ENCODE measurements at regions not wholly inside any gene's neighbourhood (a gene's known extent, or its start where the extent isn't known, plus 50 kb on each side); places are given as distances from the start of the nearest gene placed in this dataset.

DNA sequence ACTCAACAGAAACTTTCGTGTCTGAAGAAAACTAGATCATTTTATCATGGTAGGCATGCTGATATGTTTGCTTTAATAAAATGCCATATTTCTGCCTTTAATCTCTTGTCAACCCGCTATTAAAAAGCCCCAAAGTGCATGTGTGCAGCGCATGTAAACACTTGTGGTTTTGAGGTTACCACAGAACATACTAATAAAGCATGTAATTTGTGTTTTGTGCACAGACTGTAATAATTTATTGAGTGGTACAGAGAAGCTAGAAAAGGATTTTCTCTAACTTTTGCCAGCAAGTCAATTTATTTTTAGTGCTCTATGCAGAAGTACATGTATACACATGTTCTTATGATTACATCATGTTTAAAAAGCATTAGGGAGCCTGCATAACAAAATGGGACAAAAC, 349.9 kb upstream of the SLC35B3 start:
- Histone ChIP-seq H2BK120ac (ENCODE audit: low read depth, low read length) (no peak overlapping the region), H3K27ac (ENCODE audit: insufficient read depth, low read length) (no peak overlapping the region), H3K9ac (ENCODE audit: low read depth, low read length) (no peak overlapping the region), H3K27me3 (ENCODE audit: control insufficient read depth, insufficient read depth, low read length) (no peaks in the 10 kb centered on the region), H3K4me2 (ENCODE audit: low read depth, low read length) (no peak overlapping the region), H4K5ac (ENCODE audit: low read depth, low read length) (no peak overlapping the region), H3K36me3 (ENCODE audit: control insufficient read depth, insufficient read depth, low read length) (no peaks in the 10 kb centered on the region), H4K8ac (ENCODE audit: low read depth in 2 of 2, low read length in 2 of 2) (no peak overlapping the region), H2BK5ac (ENCODE audit: low read depth, low read length, poor library complexity, severe bottlenecking) (no peak overlapping the region), H4K91ac (ENCODE audit: insufficient read depth, low read depth, low read length) (no peak overlapping the region), H3K23ac (ENCODE audit: low read depth, low read length) (no peak overlapping the region), H2BK20ac (ENCODE audit: low read depth, low read length) (no peak overlapping the region), H2AK5ac (ENCODE audit: low read depth, low read length) (no peak overlapping the region), H3K9me3 (ENCODE audit: control insufficient read depth, insufficient read depth, low read length) (peaks cover 8% of the 10 kb centered on the region), H3K4me1 (ENCODE audit: control insufficient read depth, insufficient read depth, low read length) (no peaks in the 10 kb centered on the region), H3K9me1 (ENCODE audit: insufficient read depth, low read length) (no peaks in the 10 kb centered on the region), H2AFZ (replicated peaks; ENCODE audit: low read length, poor library complexity) (no peak overlapping the region), H3K18ac (ENCODE audit: low read depth, low read length) (no peak overlapping the region), H3K56ac (ENCODE audit: extremely low read depth, insufficient read depth, low read length) (no peak overlapping the region), H3K79me1 (ENCODE audit: low read depth in 1 of 2, low read length in 2 of 2) (no peaks in the 10 kb centered on the region), H2AK9ac (replicated peaks; ENCODE audit: low read depth, low read length, poor library complexity) (no peak overlapping the region), H4K20me1 (ENCODE audit: insufficient read depth, low read length) (no peaks in the 10 kb centered on the region), H2BK15ac (ENCODE audit: low read depth, low read length) (no peak overlapping the region), H3K14ac (replicated peaks; ENCODE audit: low read depth, low read length) (no peak overlapping the region), H3K4ac (ENCODE audit: low read depth, low read length) (no peak overlapping the region), H3K4me3 (ENCODE audit: insufficient read depth, low read depth, low read length) (no peak overlapping the region)
- ChIA-PET CTCF (no interaction called here), POLR2A (ENCODE audit: unreplicated experiment) (no interaction called here)
- no TSS peak for BruUV-seq (replicated peaks)
- intact Hi-C loops (cut with micrococcal nuclease), result no loop called here
- WGBS, 2 experiments (ENCODE audit: extremely low coverage in 2 of 2, insufficient read length in 1 of 2), result no CpG with 5 or more reads among the region's 3 CpGs
- TF ChIP-seq BHLHE40 (IDR thresholded peaks at IDR 0.05; ENCODE audit: low read depth, low read length), result no peak
- TF ChIP-seq RFX5 (IDR thresholded peaks at IDR 0.05; ENCODE audit: low read depth, low read length), result no peak
- TF ChIP-seq POLR2A (IDR thresholded peaks at IDR 0.05; ENCODE audit: low read depth, low read length), result no peak
- TF ChIP-seq, protein P1, sequence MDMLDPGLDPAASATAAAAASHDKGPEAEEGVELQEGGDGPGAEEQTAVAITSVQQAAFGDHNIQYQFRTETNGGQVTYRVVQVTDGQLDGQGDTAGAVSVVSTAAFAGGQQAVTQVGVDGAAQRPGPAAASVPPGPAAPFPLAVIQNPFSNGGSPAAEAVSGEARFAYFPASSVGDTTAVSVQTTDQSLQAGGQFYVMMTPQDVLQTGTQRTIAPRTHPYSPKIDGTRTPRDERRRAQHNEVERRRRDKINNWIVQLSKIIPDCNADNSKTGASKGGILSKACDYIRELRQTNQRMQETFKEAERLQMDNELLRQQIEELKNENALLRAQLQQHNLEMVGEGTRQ (IDR thresholded peaks at IDR 0.05; ENCODE audit: low read depth, low read length), result no peak
- DNase-seq, result no peak
- dilution Hi-C loops (cut with HindIII; ENCODE audit: low sequenced_read_pairs, unreplicated experiment), result no loop called here
- in situ Hi-C loops (cut with MboI; ENCODE audit: low sequenced_read_pairs), result no loop called here
- no peak for ATAC-seq (ENCODE audit: low read depth)
